NCI-H774 (cell line): ENCODE measurements at regions not wholly inside any gene's neighbourhood (a gene's known extent, or its start where the extent isn't known, plus 50 kb on each side); places are given as distances from the start of the nearest gene placed in this dataset.
A peak's percentile ranks its signal among the peaks of the same experiment; 100 is the strongest.

Experiments used
- DNase-seq: peaks from one replicate; lab custom pipeline; 2025; lab: John Stamatoyannopoulos, UW

DNA sequence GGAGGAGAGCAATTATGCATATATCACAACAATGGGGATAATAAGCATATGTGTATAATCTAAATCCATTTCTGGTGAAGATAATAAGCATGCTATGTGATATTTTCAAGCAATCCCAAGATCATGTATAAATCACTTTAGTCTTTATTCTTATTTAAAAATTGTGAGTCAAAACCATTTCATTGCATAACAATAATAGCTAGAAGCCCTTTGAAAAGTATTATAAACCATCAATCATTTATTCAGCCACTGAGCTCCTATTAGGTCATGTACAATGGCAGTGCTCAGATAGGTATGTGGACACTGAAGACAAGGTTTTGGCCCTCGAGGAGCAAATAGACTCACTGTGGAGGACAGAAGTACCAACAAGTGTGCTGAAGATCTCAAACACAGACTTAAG is 113.1 kb downstream of the CDCA7 start:
- DNase-seq, result no peak

DNA sequence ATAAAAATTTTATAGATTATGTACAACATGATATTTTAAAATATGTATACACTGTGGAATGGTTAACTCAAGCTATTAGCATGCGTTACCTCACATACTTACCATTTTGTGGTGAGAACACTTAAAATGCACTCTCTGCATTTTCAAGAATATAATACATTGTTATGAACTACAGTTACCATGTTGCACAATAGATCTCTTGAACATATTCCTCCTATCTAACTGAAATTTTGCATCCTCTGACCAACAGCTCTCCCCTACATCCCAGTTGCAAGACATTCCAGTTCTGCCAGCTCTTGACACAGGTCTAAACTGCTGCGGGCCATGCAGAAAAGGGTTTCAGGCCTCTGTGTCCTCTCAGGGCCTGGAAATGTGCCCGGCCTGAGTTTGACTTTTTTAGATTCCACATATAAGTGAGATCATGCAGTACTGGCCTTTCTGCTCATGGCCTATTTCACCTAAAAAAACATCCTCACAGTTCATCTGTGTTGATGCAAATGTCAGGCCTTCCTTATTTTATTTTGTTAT is 113.7 kb downstream of the CDCA7 start:
- DNase-seq, result no peak

DNA sequence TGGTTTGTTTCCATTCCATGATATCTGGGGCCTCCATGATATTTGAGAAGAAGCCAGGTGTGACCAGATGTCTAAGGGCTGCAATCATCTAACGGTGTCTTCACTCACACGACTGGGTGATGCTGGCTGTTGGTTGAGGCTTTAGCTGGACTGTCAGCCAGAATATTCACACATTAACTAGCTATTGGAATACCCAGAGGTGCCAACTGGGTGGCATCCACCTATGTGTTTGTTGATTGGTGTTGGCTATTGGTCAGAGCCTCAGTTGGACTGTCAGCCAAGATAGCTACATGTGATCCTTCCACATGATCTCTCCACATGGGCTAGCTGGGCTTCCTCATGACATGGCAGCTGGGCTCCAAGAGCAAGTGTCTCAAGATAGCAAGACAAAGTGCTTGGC is 117.4 kb downstream of the CDCA7 start:
- no peak for DNase-seq

DNA sequence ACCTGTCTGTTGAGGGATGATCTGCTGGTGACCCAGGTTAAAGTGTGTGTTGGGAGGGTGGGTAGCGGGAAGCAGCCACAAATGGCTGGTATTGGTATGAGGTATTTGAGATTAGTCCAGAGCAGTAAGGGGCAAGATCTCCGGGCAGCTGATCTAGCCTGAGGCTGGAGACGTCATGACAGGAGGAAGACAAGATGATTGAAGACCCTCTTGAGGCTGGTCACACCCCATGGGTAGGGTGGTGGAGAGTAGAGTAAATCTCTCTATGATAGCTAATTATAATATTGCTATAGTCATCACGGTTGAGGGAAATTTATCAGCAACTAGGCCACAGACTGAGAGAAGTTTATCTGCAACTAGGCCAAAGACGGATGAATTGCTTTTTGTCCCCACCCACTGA is 128.5 kb downstream of the CDCA7 start:
- DNase-seq, result no peak

DNA sequence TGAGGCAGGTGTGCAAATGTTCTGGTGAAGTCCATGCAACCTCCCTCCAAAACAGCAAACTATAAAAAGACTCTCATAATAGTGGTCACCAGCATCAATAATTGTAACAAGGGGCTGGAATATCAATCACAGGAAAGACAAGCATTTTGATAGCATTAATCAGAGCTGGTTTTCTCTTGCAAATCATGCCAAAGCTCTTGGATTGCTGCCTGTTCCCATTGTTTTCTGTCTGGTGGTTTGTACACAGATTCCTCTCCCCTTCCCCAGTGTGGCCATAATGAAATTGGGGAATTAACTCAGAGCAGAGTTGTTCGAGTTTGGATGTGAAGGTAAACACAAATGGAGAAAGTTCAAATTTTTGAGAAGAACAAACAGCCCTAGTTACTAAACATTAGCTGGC is 134.2 kb downstream of the CDCA7 start:
- no peak for DNase-seq

DNA sequence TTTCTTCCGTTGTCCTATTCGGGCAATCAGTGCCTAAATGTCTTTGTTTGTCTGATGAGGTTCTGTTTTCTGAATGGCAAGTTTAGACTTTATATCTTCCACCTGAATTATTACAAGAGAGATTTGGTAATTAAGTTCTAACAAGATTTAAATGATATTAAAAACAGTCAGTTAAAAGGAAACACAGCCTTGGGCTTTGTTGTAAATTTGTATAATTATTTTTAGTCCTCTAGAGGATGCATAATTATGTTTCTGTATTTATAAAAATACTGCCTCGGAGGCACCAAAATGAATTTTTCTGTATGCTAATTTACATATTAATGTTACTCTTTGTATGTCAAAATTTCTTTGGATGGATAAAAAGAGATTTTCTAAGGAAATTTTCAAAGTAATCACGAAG is 136.7 kb downstream of the CDCA7 start:
- no peak for DNase-seq

DNA sequence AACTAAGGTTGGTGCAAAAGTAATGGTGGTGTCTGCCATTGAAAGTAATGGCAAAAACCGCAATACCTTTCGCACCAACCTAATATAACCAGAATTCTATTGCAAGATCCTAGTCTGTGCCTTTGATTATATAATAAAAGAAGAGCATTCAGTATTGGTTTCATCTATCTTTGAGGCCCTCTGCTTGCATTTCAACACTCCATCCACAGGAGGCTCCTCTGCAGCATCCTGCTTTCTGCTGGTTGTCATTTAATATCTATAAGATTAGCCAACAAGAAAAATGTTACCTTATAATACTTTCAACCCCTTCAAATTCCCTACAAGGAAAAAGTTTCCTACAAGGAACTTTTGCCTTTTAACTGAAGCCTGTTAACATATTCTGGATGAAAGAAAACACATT is 139.2 kb downstream of the CDCA7 start:
- DNase-seq, result no peak

DNA sequence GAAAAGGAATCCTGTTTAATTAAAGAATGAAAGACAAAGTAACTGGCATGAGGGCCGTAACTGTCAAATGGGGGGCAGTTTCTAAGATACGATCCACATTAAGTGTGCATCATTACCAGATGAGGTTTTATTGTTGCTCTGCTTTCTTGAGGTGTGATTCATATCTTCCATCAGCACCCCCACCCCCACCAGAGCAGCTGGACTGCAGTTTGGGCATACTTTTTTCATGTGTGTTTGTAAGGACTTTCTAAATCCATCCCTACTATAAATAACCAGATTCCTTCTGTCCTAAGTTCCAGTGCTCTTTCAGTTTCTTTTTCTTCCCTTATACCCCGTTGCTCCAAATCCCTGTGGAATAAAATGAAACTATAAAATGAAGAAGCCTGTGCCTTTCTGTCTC is 142.1 kb downstream of the CDCA7 start:
- DNase-seq, result no peak

DNA sequence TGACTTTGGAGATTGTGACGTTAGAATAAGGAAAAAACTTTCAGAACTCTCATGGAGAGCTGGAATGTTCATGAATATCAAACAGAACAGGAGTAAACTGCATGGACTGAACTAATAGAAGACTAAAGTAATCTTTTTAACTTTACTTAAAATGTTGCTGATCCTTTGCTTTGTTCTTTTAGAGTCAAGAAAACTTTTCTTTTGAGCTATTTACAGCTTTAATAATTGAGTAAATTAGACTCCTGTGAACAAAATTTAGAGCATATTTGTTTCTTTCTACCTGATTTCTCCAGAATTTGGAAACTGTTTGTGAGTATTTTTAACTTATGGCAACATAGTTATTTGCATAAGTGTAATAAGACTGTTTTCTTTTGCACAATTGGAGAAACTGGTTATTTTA is 146.3 kb downstream of the CDCA7 start:
- DNase-seq, result no peak

DNA sequence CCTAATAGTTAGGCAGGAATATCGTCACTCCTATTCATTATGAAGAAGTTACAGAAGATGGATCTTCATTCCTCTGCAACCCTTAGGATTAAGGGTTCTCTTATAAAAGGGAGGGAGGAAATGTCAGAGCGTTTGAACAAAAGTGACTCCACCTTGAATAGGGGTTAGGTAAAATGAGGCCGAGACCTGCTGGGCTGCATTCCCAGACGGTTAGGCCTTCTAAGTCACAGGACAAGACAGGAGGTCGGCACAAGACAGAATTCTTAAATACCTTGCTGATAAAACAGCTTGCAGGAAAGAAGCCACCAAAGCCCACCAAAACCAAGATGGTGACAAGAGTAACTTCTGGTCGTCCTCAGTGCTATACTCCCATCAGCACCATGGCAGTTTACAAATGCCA is 147.6 kb downstream of the CDCA7 start:
- no peak for DNase-seq

DNA sequence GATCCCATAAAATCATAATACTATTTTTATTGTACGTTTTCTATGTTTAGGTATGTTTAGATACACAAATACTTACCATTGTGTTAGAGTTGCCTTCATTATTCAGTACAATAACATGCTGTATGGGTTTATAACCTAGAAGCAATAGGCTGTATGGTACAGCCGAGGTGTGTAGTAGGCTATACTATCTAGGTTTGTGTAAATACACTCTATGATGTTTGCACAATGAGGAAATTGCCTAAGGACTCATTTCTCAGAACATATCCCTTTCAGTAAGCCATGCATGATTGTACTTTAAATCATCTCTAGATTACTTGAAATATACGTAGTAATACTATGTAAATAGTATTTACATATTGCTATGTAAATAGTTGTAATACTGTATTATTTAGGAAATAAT is 156.7 kb downstream of the CDCA7 start:
- peak; percentile 29 for DNase-seq

DNA sequence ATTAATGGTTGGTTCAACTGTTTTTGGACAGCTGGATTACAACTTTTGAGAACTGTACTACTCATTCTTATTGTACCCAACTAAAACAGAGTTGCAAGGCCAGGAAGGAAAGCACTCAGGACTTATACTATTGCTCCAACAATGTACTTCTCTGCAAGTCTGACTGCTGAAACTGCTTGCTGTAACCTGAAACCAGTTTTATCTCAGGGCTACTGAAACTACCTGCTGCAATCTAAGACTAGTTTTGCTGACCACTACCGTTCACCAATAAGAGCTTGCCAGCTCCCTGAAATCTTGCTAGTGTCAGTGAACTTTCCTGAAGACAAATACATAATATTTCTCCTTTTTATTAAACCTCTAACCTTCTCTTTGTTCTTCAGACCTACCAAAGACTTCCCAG is 157.3 kb downstream of the CDCA7 start:
- no peak for DNase-seq

DNA sequence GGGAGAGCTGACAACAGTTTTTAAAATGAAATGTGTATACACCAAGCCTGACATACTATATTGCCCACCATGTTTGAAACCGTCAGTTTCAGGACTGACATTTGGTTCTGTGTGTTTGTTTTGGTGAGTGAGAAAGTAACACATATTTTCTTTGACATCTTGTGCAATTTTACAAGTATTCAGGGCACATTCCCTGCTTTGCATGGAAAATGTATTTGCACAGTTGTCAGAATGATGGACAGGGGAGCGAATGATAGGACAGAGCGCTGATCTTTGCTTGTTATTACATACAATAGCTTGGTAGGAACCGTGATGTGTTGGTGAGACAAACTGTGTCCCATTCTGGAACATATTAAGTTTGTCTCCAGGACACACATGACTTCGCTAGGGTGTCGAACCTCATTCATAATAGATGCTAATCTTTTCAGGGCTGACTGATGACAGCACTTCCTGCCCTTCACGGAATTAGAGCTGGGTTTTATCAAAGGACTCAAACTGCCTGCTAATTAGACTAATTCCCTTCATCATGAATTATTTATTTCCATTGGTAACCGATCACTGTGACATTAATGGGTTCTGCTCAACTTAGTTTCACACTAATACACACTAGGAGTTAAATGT is 158.5 kb downstream of the CDCA7 start:
- no peak for DNase-seq

DNA sequence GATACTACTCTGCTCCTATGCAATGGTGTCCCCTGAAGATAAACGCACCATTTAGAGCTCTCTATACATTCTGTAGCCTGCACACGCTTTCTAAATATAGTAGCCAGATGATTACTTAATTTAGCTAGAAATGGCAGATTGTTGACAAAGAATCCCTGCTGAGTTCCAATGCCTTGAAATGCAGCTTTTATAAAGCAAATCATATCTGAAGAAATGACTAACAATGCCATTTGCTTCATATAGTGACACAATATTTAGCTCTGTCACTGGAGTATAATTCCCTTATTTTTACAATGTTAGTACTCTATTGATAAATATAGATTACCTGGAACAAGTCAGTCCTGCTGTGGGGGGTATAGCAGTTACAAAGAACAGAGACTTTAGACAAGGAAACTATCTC is 166.2 kb downstream of the CDCA7 start:
- DNase-seq, result no peak

DNA sequence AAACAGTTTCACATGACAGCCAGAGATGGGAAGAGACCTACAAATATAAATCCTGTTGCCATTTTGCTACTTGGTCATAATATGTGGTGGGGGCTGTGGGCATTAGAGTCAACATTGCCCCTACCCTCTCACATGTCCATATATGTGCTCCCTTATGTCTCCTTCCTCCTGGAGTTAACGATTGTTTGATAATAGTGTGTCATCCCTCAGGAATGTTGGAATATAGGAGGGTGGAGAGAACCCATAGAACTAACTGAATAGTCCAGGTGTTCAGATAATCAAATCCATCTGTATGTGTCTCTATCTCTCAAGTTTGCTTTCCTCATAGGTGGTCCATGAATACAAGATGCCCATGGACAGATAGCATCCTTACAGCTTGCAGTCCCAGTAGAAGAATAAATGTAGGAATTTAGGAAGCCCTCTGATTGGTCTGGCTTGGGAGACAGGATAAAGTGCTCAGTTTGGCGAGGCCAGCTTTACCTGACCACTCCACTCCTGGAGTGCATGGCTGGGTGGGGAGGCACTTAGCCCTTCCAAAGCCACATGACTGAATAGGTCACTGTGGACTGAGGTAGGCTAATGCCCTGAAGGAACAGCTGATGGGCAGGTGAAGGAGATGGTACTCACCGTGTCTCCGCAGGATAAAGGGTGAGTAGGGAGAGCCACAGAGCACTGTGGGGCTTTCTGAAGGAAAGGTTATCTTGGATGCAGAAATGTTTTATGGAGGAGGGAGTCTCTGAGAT is 166.9 kb downstream of the CDCA7 start:
- DNase-seq, result no peak

DNA sequence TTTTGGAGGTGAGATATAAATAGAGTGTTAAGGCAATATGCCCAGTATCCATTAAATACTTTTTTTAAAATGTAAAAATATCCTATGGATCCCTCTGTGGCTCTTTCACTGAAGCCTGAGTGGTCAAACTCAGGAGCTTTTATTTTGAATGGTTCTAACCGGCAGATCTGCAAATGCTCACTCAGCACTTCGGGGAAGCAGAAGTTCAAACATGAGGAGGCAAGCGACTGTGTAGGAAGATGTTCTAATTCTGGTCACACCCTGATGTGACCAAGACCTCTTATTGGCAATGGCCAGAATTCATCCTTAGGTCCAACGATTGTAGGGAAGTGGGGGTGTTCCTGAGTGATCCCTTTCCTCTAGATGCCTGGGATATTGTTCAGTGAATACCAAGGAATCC is 168.8 kb downstream of the CDCA7 start:
- DNase-seq, result no peak

DNA sequence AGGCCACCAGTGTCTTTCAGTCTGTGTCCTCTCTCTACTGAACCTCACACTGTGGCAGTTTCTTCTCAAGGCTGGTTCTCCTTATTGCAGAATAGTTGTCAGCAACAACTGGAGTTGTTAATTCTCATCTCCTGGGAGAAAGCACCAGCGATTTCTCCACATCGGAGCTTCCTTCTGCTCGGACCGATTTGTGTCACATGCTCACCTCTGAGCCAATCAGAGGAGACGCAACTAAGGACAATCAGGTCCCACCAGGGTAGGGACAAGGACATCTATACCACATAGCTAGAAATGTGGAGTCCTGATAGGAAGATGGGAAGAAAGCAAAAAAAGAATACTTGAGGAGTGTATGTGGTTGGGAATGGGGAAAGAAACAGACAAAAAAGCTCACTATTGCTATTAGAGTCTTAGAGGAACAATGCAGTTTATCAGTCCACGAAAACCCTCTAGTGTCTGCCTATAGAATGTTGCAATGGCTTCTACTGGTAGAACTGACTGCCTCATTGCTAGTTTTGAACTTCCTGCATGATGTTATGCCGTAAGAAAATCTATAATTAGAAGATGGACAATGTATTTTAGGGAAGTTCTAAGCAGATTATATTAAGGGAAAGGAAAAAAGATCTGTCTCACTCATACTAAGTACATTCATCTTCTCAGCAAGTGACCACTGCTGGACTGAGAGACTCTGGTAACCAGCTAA is 169.7 kb downstream of the CDCA7 start:
- no peak for DNase-seq

DNA sequence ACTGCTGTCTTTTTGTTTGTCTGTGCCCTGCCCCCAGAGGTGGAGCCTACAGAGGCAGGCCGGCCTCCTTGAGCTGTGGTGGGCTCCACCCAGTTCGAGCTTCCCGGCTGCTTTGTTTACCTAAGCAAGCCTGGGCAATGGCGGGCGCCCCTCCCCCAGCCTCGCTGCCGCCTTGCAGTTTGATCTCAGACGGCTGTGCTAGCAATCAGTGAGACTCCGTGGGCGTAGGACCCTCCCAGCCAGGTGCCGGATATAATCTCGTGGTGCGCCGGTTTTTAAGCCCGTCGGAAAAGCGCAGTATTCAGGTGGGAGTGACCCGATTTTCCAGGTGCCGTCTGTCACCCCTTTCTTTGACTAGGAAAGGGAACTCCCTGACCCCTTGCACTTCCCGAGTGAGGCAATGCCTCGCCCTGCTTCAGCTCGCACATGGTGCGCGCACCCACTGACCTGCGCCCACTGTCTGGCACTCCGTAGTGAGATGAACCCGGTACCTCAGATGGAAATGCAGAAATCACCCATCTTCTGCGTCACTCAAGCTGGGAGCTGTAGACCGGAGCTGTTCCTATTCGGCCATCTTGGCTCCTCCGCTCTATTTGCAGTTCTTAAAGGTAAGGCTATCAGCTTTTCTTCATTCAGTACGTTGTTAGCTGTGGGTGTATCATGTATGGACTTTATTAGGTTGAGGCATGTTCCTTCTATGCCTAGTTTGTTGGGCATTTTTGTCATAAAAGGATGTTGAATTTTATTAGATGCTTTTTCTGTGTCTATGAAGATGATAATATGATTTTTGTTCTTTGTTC is 178.3 kb downstream of the CDCA7 start:
- peak; percentile 8 for DNase-seq

DNA sequence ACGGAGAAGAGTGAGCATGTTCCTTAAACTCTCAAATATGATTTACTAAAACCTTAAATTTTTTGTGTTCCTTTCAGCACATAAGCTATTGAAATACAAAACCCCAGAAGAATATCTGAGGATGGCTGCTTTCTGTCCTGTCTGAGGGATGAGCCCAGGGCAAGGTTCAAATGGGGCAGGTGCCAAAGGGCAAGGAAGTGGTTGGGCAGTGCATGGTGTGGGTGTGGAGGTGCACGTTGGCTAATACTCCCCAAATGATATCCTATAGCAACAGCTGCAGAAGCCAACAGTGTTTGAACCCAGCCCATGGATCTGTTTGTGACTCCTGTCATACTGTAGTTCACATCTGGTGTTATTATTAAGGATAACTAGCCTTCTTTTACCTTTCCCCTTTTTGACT is 183.0 kb downstream of the CDCA7 start:
- DNase-seq, result no peak

DNA sequence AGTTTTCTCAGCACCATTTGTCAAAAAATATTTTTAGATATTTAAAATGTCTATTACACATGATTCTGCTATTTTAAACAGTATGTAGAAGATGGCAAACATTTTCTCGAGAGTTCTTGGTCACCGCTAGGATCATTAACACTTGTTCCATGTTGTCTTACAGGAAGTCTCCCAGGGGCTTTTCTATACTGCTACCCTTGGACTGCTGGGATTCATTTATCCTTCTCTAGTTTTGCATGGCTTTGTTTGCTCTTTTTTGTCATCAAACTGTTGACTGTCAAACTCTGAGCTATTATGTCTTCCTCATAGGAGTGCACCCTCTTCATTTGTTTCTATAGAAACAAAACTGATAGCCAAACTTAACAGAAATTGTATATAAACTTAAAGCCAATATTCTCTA is 184.9 kb downstream of the CDCA7 start:
- no peak for DNase-seq

DNA sequence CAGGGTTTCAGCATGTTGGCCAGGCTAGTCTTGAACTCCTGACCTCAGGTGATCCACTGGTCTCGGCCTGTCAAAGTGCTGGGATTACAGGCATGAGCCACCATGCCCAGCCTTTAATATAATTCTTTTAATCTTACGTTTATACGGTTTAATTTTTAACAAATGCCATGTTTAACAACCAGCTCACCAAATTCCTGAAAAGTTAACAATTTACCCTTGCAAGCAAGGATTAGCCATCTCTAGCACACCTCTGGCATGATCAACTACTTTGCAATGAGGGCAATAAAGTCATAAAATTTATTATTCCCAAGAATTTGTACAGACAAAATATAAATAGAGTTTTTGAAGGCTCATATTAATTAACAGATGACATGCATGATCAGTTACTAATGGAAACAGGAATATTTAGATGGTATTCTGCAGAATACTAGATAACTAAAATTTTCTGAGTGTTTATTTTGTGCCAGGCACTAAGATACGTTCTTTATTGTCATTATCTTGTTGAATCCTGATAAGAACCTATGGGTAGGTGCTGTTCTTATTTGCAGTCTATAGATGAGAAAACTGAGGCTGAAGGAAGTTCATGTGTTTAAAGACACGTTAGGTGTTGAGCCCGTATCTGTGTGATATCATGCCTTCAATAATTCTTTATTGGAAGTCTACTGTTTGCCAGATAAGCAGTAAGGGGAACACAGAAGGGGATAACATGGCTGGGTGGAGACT is 190.1 kb downstream of the CDCA7 start:
- no peak for DNase-seq

DNA sequence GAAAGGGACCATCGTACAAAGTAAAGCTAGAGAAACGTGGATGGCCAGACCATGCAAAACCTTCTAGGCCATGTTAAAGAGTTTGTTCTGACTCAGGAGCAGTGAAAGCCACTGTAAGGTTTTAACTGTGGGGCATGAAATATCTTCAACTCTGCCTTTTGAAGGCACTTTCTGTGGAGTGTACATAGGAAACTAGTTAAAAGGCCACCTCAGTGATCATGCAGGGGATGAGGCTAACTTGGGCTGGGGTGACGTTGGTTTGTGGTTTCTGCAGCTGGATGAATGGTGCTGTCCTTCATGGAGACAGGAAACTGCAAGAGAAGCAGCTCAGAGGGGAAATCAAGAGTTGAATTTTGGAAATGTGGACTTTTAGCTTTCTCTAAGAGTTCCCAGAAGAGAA is 190.7 kb downstream of the CDCA7 start:
- DNase-seq, result no peak
